GM23338 (cell line): ENCODE measurements at regions not wholly inside any gene's neighbourhood (a gene's known extent, or its start where the extent isn't known, plus 50 kb on each side); places are given as distances from the start of the nearest gene placed in this dataset.
"Not testable (repeated sequence)": the region's sequence is repeated elsewhere in the genome, so short reads cannot be mapped to it uniquely, and the experiment has no call there.

Source experiments
- ATAC-seq: fragments of 200-7000 bp; cut with Tn5 transposase; 3 replicates; pipeline ENCODE4 v1.9.1; 2020
- DNase-seq: peaks from one replicate; pipeline ENCODE4 v3.0.0-alpha.2; 2015; ENCODE audit warnings: low spot score
- H2AFZ ChIP-seq: fragments of 200-600 bp; sonication (generic); 2 replicates; pipeline ENCODE4 v1.8.0; 2016; ENCODE audit warnings: antibody characterized with exemption, mild to moderate bottlenecking, moderate library complexity
- H3F3A ChIP-seq: fragments of 200-600 bp; sonication (generic); replicated peaks from 2 replicates; pipeline ENCODE4 v1.8.0; 2017; ENCODE audit warnings: antibody characterized with exemption, mixed run types, low read depth
- H3K27ac ChIP-seq: fragments of 200-600 bp; sonication (generic); 2 replicates; pipeline ENCODE4 v1.6.1; 2016; ENCODE audit warnings: low read depth
- H3K27me3 ChIP-seq: fragments of 200-600 bp; sonication (generic); 2 replicates; pipeline ENCODE4 v1.8.0; 2016; ENCODE audit warnings: mild to moderate bottlenecking, mixed run types, moderate library complexity; ENCODE audit not compliant: insufficient read depth
- H3K36me3 ChIP-seq: fragments of 200-600 bp; sonication (generic); 2 replicates; pipeline ENCODE4 v1.8.0; 2016; ENCODE audit warnings: mild to moderate bottlenecking; ENCODE audit not compliant: insufficient read depth
- H3K4me1 ChIP-seq: fragments of 200-600 bp; sonication (generic); 2 replicates; pipeline ENCODE4 v1.8.0; 2016; ENCODE audit warnings: mild to moderate bottlenecking, moderate library complexity; ENCODE audit not compliant: insufficient read depth
- H3K4me2 ChIP-seq: fragments of 200-600 bp; sonication (generic); 2 replicates; pipeline ENCODE4 v1.7.1; 2017; ENCODE audit warnings: mixed run types
- H3K4me3 ChIP-seq: fragments of 200-600 bp; sonication (generic); 2 replicates; pipeline ENCODE4 v1.6.1; 2016; ENCODE audit warnings: mixed run types
- H3K79me2 ChIP-seq: fragments of 200-600 bp; sonication (generic); replicated peaks from 2 replicates; pipeline ENCODE4 v1.8.0; 2017; ENCODE audit warnings: mild to moderate bottlenecking; ENCODE audit not compliant: insufficient read depth
- H3K9me2 ChIP-seq: fragments of 200-600 bp; sonication (generic); 2 replicates; pipeline ENCODE4 v1.8.0; 2017; ENCODE audit not compliant: insufficient read depth
- H4K20me1 ChIP-seq: fragments of 200-600 bp; sonication (generic); replicated peaks from 2 replicates; pipeline ENCODE4 v1.8.0; 2017; ENCODE audit warnings: mild to moderate bottlenecking; ENCODE audit not compliant: insufficient read depth
- H3K27ac Mint-ChIP-seq: 2 replicates; pipeline ENCODE4 v1.8.0; 2020; ENCODE audit warnings: inconsistent platforms, mild to moderate bottlenecking, moderate library complexity, mixed read lengths
- H3K27me3 Mint-ChIP-seq: 3 replicates; pipeline ENCODE4 v1.8.0; 2022; ENCODE audit warnings: low read depth, mild to moderate bottlenecking, moderate library complexity, mixed read lengths, inconsistent platforms; ENCODE audit not compliant: insufficient read depth, poor library complexity
- H3K36me3 Mint-ChIP-seq: 3 replicates; pipeline ENCODE4 v1.8.0; 2021; ENCODE audit warnings: low read depth, mild to moderate bottlenecking, inconsistent platforms, moderate library complexity, mixed read lengths
- H3K4me1 Mint-ChIP-seq: 3 replicates; pipeline ENCODE4 v1.8.0; 2020; ENCODE audit warnings: mild to moderate bottlenecking, inconsistent platforms, mixed read lengths
- H3K4me3 Mint-ChIP-seq: 3 replicates; pipeline ENCODE4 v1.8.0; 2021; ENCODE audit warnings: moderate library complexity, mild to moderate bottlenecking, inconsistent platforms, mixed read lengths
- H3K9me3 Mint-ChIP-seq: 3 replicates; pipeline ENCODE4 v1.8.0; 2020; ENCODE audit warnings: moderate library complexity, mild to moderate bottlenecking, inconsistent platforms, mixed read lengths
- CREB1 ChIP-seq: fragments of 250-450 bp; sonication (Bioruptor Pico); IDR thresholded peaks from 2 replicates; pipeline ENCODE4 v1.5.0; 2020; ENCODE audit warnings: low read depth, mild to moderate bottlenecking, moderate library complexity
- EZH2phosphoT487 ChIP-seq: fragments of 200-600 bp; sonication (generic); IDR thresholded peaks from one replicate; pipeline ENCODE4 v1.8.1; 2018; ENCODE audit warnings: antibody characterized with exemption; ENCODE audit not compliant: unreplicated experiment
- NANOG ChIP-seq: IDR thresholded peaks from 2 replicates; pipeline ENCODE4 v1.6.1; 2016; ENCODE audit warnings: antibody characterized with exemption, borderline replicate concordance
- POLR2AphosphoS5 ChIP-seq: IDR thresholded peaks from 2 replicates; pipeline ENCODE4 v1.6.1; 2016; ENCODE audit warnings: antibody characterized with exemption, low read depth
- REST ChIP-seq: IDR thresholded peaks from one replicate; pipeline ENCODE4 v1.6.1; 2018; ENCODE audit warnings: antibody characterized with exemption; ENCODE audit not compliant: unreplicated experiment
- ZNF114 ChIP-seq: fragments of 250-450 bp; sonication (Bioruptor Pico); IDR thresholded peaks from 2 replicates; pipeline ENCODE4 v1.5.0; 2020; ENCODE audit warnings: mild to moderate bottlenecking, moderate library complexity
- ZNF331 ChIP-seq: fragments of 250-450 bp; sonication (Bioruptor Pico); IDR thresholded peaks from 2 replicates; pipeline ENCODE4 v1.5.0; 2020; ENCODE audit warnings: low read depth, mild to moderate bottlenecking, moderate library complexity
- ZNF462 ChIP-seq: fragments of 250-450 bp; sonication (Bioruptor Pico); IDR thresholded peaks from 2 replicates; pipeline ENCODE4 v1.5.0; 2020; ENCODE audit warnings: mild to moderate bottlenecking, moderate library complexity

GRCh38 chr17:27207073-27207513 is 86.8 kb upstream of the WSB1 start (continued):
- TF ChIP-seq ZNF462 (CRISPR knock-in tag) (no peak), EZH2phosphoT487 (no peak)

- H3K27ac Mint-ChIP-seq, H3K4me3 ChIP-seq, H3K27ac ChIP-seq, H2AFZ ChIP-seq, H3K79me2 ChIP-seq, H3K27me3 Mint-ChIP-seq, H3K4me2 ChIP-seq, H3K4me3 Mint-ChIP-seq, ATAC-seq, H3K36me3 Mint-ChIP-seq, H3K36me3 ChIP-seq, DNase-seq, H3K27me3 ChIP-seq, H3K4me1 Mint-ChIP-seq, H3K9me2 ChIP-seq, H3F3A ChIP-seq, H4K20me1 ChIP-seq, H3K4me1 ChIP-seq: not testable (repeated sequence)
- H3K9me3 Mint-ChIP-seq = peaks cover 58% of the 10 kb centered on the region
Observed at GRCh38 chr17:27208370-27208769, 85.5 kb upstream of the WSB1 start.

- Mint-ChIP-seq H3K4me3 (no peak overlapping the region), H3K4me1 (no peaks in the 10 kb centered on the region), H3K9me3 (peaks cover 59% of the 10 kb centered on the region), H3K27me3 (peaks cover 3% of the 10 kb centered on the region), H3K27ac (no peak overlapping the region), H3K36me3 (peaks cover 9% of the 10 kb centered on the region)
- no peaks in the 10 kb centered on the region for H3K9me2 ChIP-seq
- H4K20me1 ChIP-seq = no peaks in the 10 kb centered on the region
- H3K79me2 ChIP-seq = no peaks in the 10 kb centered on the region
- H3F3A ChIP-seq = no peaks in the 10 kb centered on the region
- no peaks in the 10 kb centered on the region for H3K36me3 ChIP-seq
- no peak for DNase-seq
- H3K27me3 ChIP-seq = no peaks in the 10 kb centered on the region
- ATAC-seq = no peak
- no peak overlapping the region for H3K4me2 ChIP-seq
- no peaks in the 10 kb centered on the region for H3K4me1 ChIP-seq
- no peak overlapping the region for H3K4me3 ChIP-seq
- H3K27ac ChIP-seq = no peak overlapping the region
- no peak overlapping the region for H2AFZ ChIP-seq
- TF ChIP-seq ZNF114 (CRISPR knock-in tag) (no peak), CREB1 (no peak), POLR2AphosphoS5 (no peak), REST (no peak), NANOG (no peak), ZNF331 (CRISPR knock-in tag) (no peak)
Observed at GRCh38 chr17:27209316-27209715, 84.6 kb upstream of the WSB1 start.
